ENCODE measurements at regions not wholly inside any gene's neighbourhood (a gene's known extent, or its start where the extent isn't known, plus 50 kb on each side); places are given as distances from the start of the nearest gene placed in this dataset.

GRCh38 chr1:175839779-175840669 lies 96.6 kb upstream of the TNR start:
- intact Hi-C loops (cut with DNase I) = no loop called here
- no peak for ATAC-seq (ENCODE audit: poor library complexity)

GRCh38 chr1:175834597-175834996 lies 91.2 kb upstream of the TNR start:
- DNase-seq = no peak
- ATAC-seq (ENCODE audit: poor library complexity) = no peak
- intact Hi-C loops (cut with DNase I) = no loop called here

More at GRCh38 chr1:175839779-175840669, 96.6 kb upstream of the TNR start:
- no peak for DNase-seq

GRCh38 chr1:175833951-175834350 lies 90.6 kb upstream of the TNR start:
- DNase-seq = no peak
- no peak for ATAC-seq (ENCODE audit: poor library complexity)
- intact Hi-C loops (cut with DNase I) = no loop called here

GRCh38 chr1:175833502-175833901 lies 90.1 kb upstream of the TNR start:
- intact Hi-C loops (cut with DNase I) = no loop called here
- DNase-seq (no peak), ATAC-seq (ENCODE audit: poor library complexity) (no peak)

GRCh38 chr1:175830500-175830899 lies 87.1 kb upstream of the TNR start:
- intact Hi-C loops (cut with DNase I) = no loop called here
- no peak for DNase-seq
- ATAC-seq (ENCODE audit: poor library complexity) = no peak

- no peak for ATAC-seq (ENCODE audit: poor library complexity)
- intact Hi-C loops (cut with DNase I) = no loop called here
These were observed 86.5 kb upstream of the TNR start for GRCh38 chr1:175829845-175830244.

GRCh38 chr1:175826705-175827104 lies 83.3 kb upstream of the TNR start:
- DNase-seq (no peak), ATAC-seq (ENCODE audit: poor library complexity) (no peak)
- intact Hi-C loops (cut with DNase I) = no loop called here

More at GRCh38 chr1:175829845-175830244, 86.5 kb upstream of the TNR start:
- DNase-seq = no peak

- DNase-seq (peak; percentile 41), ATAC-seq (ENCODE audit: poor library complexity) (peak; percentile 39)
- intact Hi-C loops (cut with DNase I) = no loop called here
These were observed 80.7 kb upstream of the TNR start for GRCh38 chr1:175824079-175824478.

GRCh38 chr1:175823406-175823805 lies 80.0 kb upstream of the TNR start:
- DNase-seq (no peak), ATAC-seq (ENCODE audit: poor library complexity) (no peak)
- intact Hi-C loops (cut with DNase I) = no loop called here

GRCh38 chr1:175822580-175822979 lies 79.2 kb upstream of the TNR start:
- intact Hi-C loops (cut with DNase I) = no loop called here
- DNase-seq = no peak
- no peak for ATAC-seq (ENCODE audit: poor library complexity)

GRCh38 chr1:175820456-175821025 lies 77.1 kb upstream of the TNR start:
- DNase-seq (no peak), ATAC-seq (ENCODE audit: poor library complexity) (no peak)
- intact Hi-C loops (cut with DNase I) = no loop called here

GRCh38 chr1:175818929-175819328 lies 75.5 kb upstream of the TNR start:
- intact Hi-C loops (cut with DNase I) = no loop called here
- no peak for ATAC-seq (ENCODE audit: poor library complexity)
- DNase-seq = no peak

- no peak for DNase-seq
- intact Hi-C loops (cut with DNase I) = no loop called here
- no peak for ATAC-seq (ENCODE audit: poor library complexity)
These were observed 74.0 kb upstream of the TNR start for GRCh38 chr1:175817445-175817844.

- intact Hi-C loops (cut with DNase I) = no loop called here
These were observed 71.5 kb upstream of the TNR start for GRCh38 chr1:175814885-175815284.

GRCh38 chr1:175812936-175813335 lies 69.5 kb upstream of the TNR start:
- ATAC-seq (ENCODE audit: poor library complexity) = no peak
- intact Hi-C loops (cut with DNase I) = no loop called here
- no peak for DNase-seq

More at GRCh38 chr1:175814885-175815284, 71.5 kb upstream of the TNR start:
- DNase-seq (no peak), ATAC-seq (ENCODE audit: poor library complexity) (no peak)

GRCh38 chr1:175810305-175810704 lies 66.9 kb upstream of the TNR start:
- intact Hi-C loops (cut with DNase I) = no loop called here
- DNase-seq (no peak), ATAC-seq (ENCODE audit: poor library complexity) (no peak)

GRCh38 chr1:175808999-175809398 lies 65.6 kb upstream of the TNR start:
- ATAC-seq (ENCODE audit: poor library complexity) = peak; percentile 38
- no peak for DNase-seq
- intact Hi-C loops (cut with DNase I) = no loop called here

GRCh38 chr1:175808573-175808972 lies 65.2 kb upstream of the TNR start:
- intact Hi-C loops (cut with DNase I) = no loop called here
- no peak for ATAC-seq (ENCODE audit: poor library complexity)
- DNase-seq = no peak

GRCh38 chr1:175804561-175804960 lies 61.2 kb upstream of the TNR start:
- DNase-seq = no peak
- ATAC-seq (ENCODE audit: poor library complexity) = no peak
- intact Hi-C loops (cut with DNase I) = no loop called here

GRCh38 chr1:175803413-175803812 lies 60.0 kb upstream of the TNR start:
- DNase-seq (no peak), ATAC-seq (ENCODE audit: poor library complexity) (no peak)
- intact Hi-C loops (cut with DNase I) = no loop called here

Measured in Right ventricle myocardium superior (tissue), 1 donor.